IPS-15b (cell line): ENCODE measurements at regions not wholly inside any gene's neighbourhood (a gene's known extent, or its start where the extent isn't known, plus 50 kb on each side); places are given as distances from the start of the nearest gene placed in this dataset.

ENCODE experiments used
- H3K27me3 ChIP-seq: one replicate; pipeline ENCODE4 v1.6.1; 2013; ENCODE audit warnings: low read length; ENCODE audit not compliant: control insufficient read depth, insufficient read depth
- H3K36me3 ChIP-seq: one replicate; pipeline ENCODE4 v1.6.1; 2013; ENCODE audit warnings: low read length; ENCODE audit not compliant: control insufficient read depth, insufficient read depth
- H3K4me1 ChIP-seq: one replicate; pipeline ENCODE4 v1.6.1; 2013; ENCODE audit warnings: mild to moderate bottlenecking, low read length; ENCODE audit not compliant: control insufficient read depth, insufficient read depth
- H3K4me3 ChIP-seq: one replicate; pipeline ENCODE4 v1.5.1; 2013; ENCODE audit warnings: low read depth, low read length
- H3K9ac ChIP-seq: one replicate; pipeline ENCODE4 v1.6.1; 2013; ENCODE audit warnings: low read depth, mild to moderate bottlenecking, low read length
- H3K9me3 ChIP-seq: one replicate; pipeline ENCODE4 v1.6.1; 2013; ENCODE audit warnings: mild to moderate bottlenecking, low read length; ENCODE audit not compliant: control insufficient read depth, insufficient read depth

GRCh38 chr12:30874455-30875321, 51.9 kb upstream of the TSPAN11 start:
- Histone ChIP-seq H3K36me3 (no peaks in the 10 kb centered on the region), H3K9ac (no peak overlapping the region), H3K27me3 (no peaks in the 10 kb centered on the region), H3K4me3 (no peak overlapping the region), H3K9me3 (no peaks in the 10 kb centered on the region), H3K4me1 (no peaks in the 10 kb centered on the region)

GRCh38 chr12:30870491-30871265, 55.9 kb upstream of the TSPAN11 start:
- H3K36me3 ChIP-seq, result no peaks in the 10 kb centered on the region
- no peaks in the 10 kb centered on the region for H3K4me1 ChIP-seq
- no peak overlapping the region for H3K9ac ChIP-seq
- H3K9me3 ChIP-seq, result peaks cover 4% of the 10 kb centered on the region
- no peaks in the 10 kb centered on the region for H3K27me3 ChIP-seq
- H3K4me3 ChIP-seq, result no peak overlapping the region

GRCh38 chr12:30867415-30867814, 59.1 kb upstream of the TSPAN11 start:
- Histone ChIP-seq H3K36me3 (no peaks in the 10 kb centered on the region), H3K4me1 (no peaks in the 10 kb centered on the region), H3K9me3 (peaks cover 4% of the 10 kb centered on the region), H3K27me3 (peaks cover 2% of the 10 kb centered on the region), H3K4me3 (no peak overlapping the region), H3K9ac (no peak overlapping the region)

- peaks cover 4% of the 10 kb centered on the region for H3K9me3 ChIP-seq
- no peak overlapping the region for H3K9ac ChIP-seq
- no peaks in the 10 kb centered on the region for H3K36me3 ChIP-seq
- H3K27me3 ChIP-seq, result peaks cover 2% of the 10 kb centered on the region
- no peaks in the 10 kb centered on the region for H3K4me1 ChIP-seq
- H3K4me3 ChIP-seq, result no peak overlapping the region
Observed at GRCh38 chr12:30866256-30866655, 60.3 kb upstream of the TSPAN11 start.

- H3K27me3 ChIP-seq, result peaks cover 2% of the 10 kb centered on the region
- H3K4me3 ChIP-seq, result no peak overlapping the region
- peaks cover 4% of the 10 kb centered on the region for H3K9me3 ChIP-seq
- H3K4me1 ChIP-seq, result no peaks in the 10 kb centered on the region
- H3K9ac ChIP-seq, result no peak overlapping the region
- H3K36me3 ChIP-seq, result no peaks in the 10 kb centered on the region
Observed at GRCh38 chr12:30863839-30864238, 62.7 kb upstream of the TSPAN11 start.

- H3K4me3 ChIP-seq, result no peak overlapping the region
- peaks cover 2% of the 10 kb centered on the region for H3K27me3 ChIP-seq
- no peak overlapping the region for H3K9ac ChIP-seq
- H3K9me3 ChIP-seq, result peaks cover 4% of the 10 kb centered on the region
- H3K36me3 ChIP-seq, result no peaks in the 10 kb centered on the region
- H3K4me1 ChIP-seq, result no peaks in the 10 kb centered on the region
Observed at GRCh38 chr12:30862486-30862885, 64.1 kb upstream of the TSPAN11 start.

- Histone ChIP-seq H3K27me3 (peaks cover 2% of the 10 kb centered on the region), H3K9ac (no peak overlapping the region), H3K4me3 (no peak overlapping the region), H3K36me3 (no peaks in the 10 kb centered on the region), H3K4me1 (no peaks in the 10 kb centered on the region), H3K9me3 (no peaks in the 10 kb centered on the region)
Observed at GRCh38 chr12:30859226-30859625, 67.3 kb upstream of the TSPAN11 start.

- H3K9ac ChIP-seq, result no peak overlapping the region
- H3K27me3 ChIP-seq, result peaks cover 2% of the 10 kb centered on the region
- H3K36me3 ChIP-seq, result no peaks in the 10 kb centered on the region
- no peak overlapping the region for H3K4me3 ChIP-seq
- H3K4me1 ChIP-seq, result no peaks in the 10 kb centered on the region
- H3K9me3 ChIP-seq, result no peaks in the 10 kb centered on the region
Observed at GRCh38 chr12:30858471-30858870, 68.1 kb upstream of the TSPAN11 start.

- no peak overlapping the region for H3K4me3 ChIP-seq
- no peaks in the 10 kb centered on the region for H3K27me3 ChIP-seq
- H3K9me3 ChIP-seq, result no peaks in the 10 kb centered on the region
- H3K9ac ChIP-seq, result no peak overlapping the region
- H3K36me3 ChIP-seq, result no peaks in the 10 kb centered on the region
- H3K4me1 ChIP-seq, result peaks cover 5% of the 10 kb centered on the region
Observed at GRCh38 chr12:30853561-30854133, 72.9 kb upstream of the TSPAN11 start.

- Histone ChIP-seq H3K27me3 (no peaks in the 10 kb centered on the region), H3K36me3 (no peaks in the 10 kb centered on the region), H3K9ac (no peak overlapping the region), H3K4me3 (no peak overlapping the region), H3K9me3 (no peaks in the 10 kb centered on the region), H3K4me1 (peaks cover 8% of the 10 kb centered on the region)
Observed at GRCh38 chr12:30850684-30851083, 75.9 kb upstream of the TSPAN11 start.

GRCh38 chr12:30847259-30847658, 79.3 kb upstream of the TSPAN11 start:
- H3K4me1 ChIP-seq, result peaks cover 20% of the 10 kb centered on the region

More at GRCh38 chr12:30847259-30847658, 79.3 kb upstream of the TSPAN11 start:
- Histone ChIP-seq H3K9me3 (no peaks in the 10 kb centered on the region), H3K4me3 (no peak overlapping the region), H3K9ac (no peak overlapping the region), H3K36me3 (no peaks in the 10 kb centered on the region), H3K27me3 (no peaks in the 10 kb centered on the region)
